ENCODE measurements at regions not wholly inside any gene's neighbourhood (a gene's known extent, or its start where the extent isn't known, plus 50 kb on each side); places are given as distances from the start of the nearest gene placed in this dataset.

DNA sequence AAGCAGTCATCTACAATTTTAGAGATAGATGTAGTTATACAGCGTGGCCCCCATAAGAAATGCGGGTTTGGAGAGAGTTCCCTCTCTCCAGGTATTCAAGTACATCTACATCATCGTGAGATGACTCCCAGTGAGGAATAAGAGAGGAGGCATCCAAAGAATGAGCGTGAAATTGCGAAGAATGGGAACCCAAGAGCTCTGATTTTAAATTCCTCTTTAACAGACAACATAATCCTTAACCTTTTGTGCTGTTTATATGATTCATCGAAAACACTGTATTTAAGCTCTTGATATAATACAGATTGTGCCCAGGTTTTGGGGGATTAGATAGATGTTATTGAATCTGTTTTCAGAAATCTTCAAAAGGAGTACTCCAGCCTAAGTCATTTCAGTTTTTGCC lies 161.5 kb downstream of the COG6 start:
- 90 to 93% methylated on average over 6 of the region's 6 CpGs for WGBS, 2 donors
- Histone ChIP-seq H3K27ac (peak overlapping the region in 1 of 2 donors; percentile 24), H3K9me3 (no peaks in the 10 kb centered on the region), H3K27me3 (no peaks in the 10 kb centered on the region), H3K4me3 (no peak overlapping the region), H3K36me3 (ENCODE audit: low read depth, missing control alignments) (no peaks in the 10 kb centered on the region), H3K4me1 (peaks cover 23% of the 10 kb centered on the region)
- TF ChIP-seq POLR2A (IDR thresholded peaks at IDR 0.05) (no peak), CTCF (IDR thresholded peaks at IDR 0.05) (no peak)
- intact Hi-C loops (cut with DNase I; ENCODE audit: low total_unique reads): no loop called here
- no peak for DNase-seq

- DNase-seq: peak; percentile 72
- intact Hi-C loops (cut with DNase I; ENCODE audit: low total_unique reads): no loop called here
- no peaks in the 10 kb centered on the region for H3K27me3 ChIP-seq
- H3K9me3 ChIP-seq: no peaks in the 10 kb centered on the region
- no peaks in the 10 kb centered on the region for H3K36me3 ChIP-seq (ENCODE audit: low read depth, missing control alignments)
- TF ChIP-seq CTCF (IDR thresholded peaks at IDR 0.05) (no peak), POLR2A (IDR thresholded peaks at IDR 0.05) (no peak)
- peaks cover 23% of the 10 kb centered on the region for H3K4me1 ChIP-seq
- no peak overlapping the region for H3K4me3 ChIP-seq
- H3K27ac ChIP-seq: peak overlapping the region in 1 of 2 donors; percentile 82
- WGBS, 2 donors: 40 to 47% methylated on average over 5 of the region's 5 CpGs
These were observed 163.5 kb downstream of the COG6 start for GRCh38 chr13:39818953-39819352.

DNA sequence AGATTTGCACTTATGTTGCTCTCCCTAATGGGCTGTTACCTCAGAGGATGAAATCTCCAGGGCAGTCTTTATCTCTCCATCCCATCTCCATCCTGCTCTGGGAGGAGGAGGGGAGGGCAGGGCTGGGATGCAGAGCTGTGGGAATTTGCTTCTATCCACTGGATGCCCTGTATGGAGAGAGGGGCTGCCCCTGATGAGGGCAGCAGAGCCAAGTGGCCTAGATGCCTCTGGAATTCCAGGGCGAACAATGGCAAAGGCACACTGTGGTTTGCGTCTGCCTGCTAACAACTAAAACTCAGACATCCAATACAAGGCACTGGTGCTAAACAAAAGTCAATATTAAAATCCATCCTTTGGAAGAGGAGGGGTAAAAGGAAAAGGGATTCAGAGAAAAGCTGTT lies 165.1 kb downstream of the COG6 start:
- Histone ChIP-seq H3K27me3 (no peaks in the 10 kb centered on the region), H3K36me3 (ENCODE audit: low read depth, missing control alignments) (no peaks in the 10 kb centered on the region), H3K9me3 (no peaks in the 10 kb centered on the region), H3K27ac (no peak overlapping the region), H3K4me3 (no peak overlapping the region), H3K4me1 (peaks cover 18% of the 10 kb centered on the region)
- DNase-seq: no peak
- TF ChIP-seq CTCF (IDR thresholded peaks at IDR 0.05) (no peak), POLR2A (IDR thresholded peaks at IDR 0.05) (no peak)
- intact Hi-C loops (cut with DNase I; ENCODE audit: low total_unique reads): no loop called here
- WGBS, 2 donors: 85 to 100% methylated on average over 2 of the region's 2 CpGs

DNA sequence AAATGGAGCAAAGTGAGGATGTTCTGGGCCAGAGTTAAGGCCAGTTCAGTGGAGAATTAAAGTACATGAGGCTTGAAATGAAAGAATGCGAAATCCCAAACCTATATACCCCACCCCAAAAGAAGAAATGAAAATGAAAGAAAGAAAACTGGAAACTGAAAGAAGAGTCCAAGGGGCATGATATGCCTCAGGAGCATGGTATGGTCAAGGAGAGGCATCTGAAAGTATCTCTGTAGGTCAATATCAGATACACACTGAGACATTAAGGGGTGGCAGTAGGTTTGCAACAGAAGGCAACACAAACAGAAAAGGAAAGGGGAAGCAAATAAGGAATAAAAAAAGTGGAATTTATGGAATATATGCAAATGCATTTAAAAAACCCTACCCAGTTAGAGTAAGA lies 166.5 kb downstream of the COG6 start:
- no peaks in the 10 kb centered on the region for H3K36me3 ChIP-seq (ENCODE audit: low read depth, missing control alignments)
- intact Hi-C loops (cut with DNase I; ENCODE audit: low total_unique reads): no loop called here
- H3K4me3 ChIP-seq: no peak overlapping the region
- DNase-seq: no peak
- peaks cover 14% of the 10 kb centered on the region for H3K4me1 ChIP-seq
- H3K9me3 ChIP-seq: no peaks in the 10 kb centered on the region
- no peaks in the 10 kb centered on the region for H3K27me3 ChIP-seq
- WGBS, 2 donors: 96 to 100% methylated on average over 1 of the region's 1 CpG
- no peak overlapping the region for H3K27ac ChIP-seq
- TF ChIP-seq POLR2A (IDR thresholded peaks at IDR 0.05) (no peak), CTCF (IDR thresholded peaks at IDR 0.05) (no peak)

DNA sequence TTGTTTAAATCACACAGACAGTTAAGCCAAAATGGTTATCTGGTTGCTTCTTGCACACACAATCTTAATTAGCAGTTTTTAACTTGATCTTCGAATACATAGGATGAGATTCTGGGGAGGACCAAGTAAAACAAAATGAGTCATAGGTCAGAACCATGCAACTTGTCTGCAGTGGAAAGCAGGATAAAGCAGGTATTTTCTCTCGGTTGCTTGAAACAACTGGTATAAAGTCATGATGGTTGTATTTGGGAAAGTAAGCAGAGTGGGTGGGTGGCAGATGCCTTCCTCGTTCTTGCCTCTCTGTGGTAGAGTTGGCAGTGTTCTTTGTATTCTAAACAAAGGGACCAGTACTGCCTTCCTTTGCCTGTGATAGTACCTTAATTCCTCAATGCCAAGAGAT lies 167.0 kb downstream of the COG6 start:
- intact Hi-C loops (cut with DNase I; ENCODE audit: low total_unique reads): no loop called here
- no peak for DNase-seq

More for the DNA sequence above, 167.0 kb downstream of the COG6 start:
- TF ChIP-seq CTCF (IDR thresholded peaks at IDR 0.05): no peak
- H3K4me3 ChIP-seq: no peak overlapping the region
- 79 to 81% methylated on average over 3 of the region's 3 CpGs for WGBS, 2 donors
- no peaks in the 10 kb centered on the region for H3K36me3 ChIP-seq (ENCODE audit: low read depth, missing control alignments)
- no peaks in the 10 kb centered on the region for H3K27me3 ChIP-seq
- peaks cover 14% of the 10 kb centered on the region for H3K4me1 ChIP-seq
- H3K9me3 ChIP-seq: no peaks in the 10 kb centered on the region
- no peak overlapping the region for H3K27ac ChIP-seq
